ENCODE measurements at regions not wholly inside any gene's neighbourhood (a gene's known extent, or its start where the extent isn't known, plus 50 kb on each side); places are given as distances from the start of the nearest gene placed in this dataset.

- H2AFZ ChIP-seq (ENCODE audit: low read length), result no peak overlapping the region
- H3K9me2 ChIP-seq (ENCODE audit: low read depth, low read length), result no peaks in the 10 kb centered on the region
Observed at GRCh38 chr13:85536706-85537105, 262.5 kb downstream of the SLITRK6 start.

GRCh38 chr13:85535316-85536084 is 263.7 kb downstream of the SLITRK6 start:
- Histone ChIP-seq H3K9ac (ENCODE audit: low read length) (no peak overlapping the region), H3K4me3 (ENCODE audit: low read depth, low read length, poor library complexity, severe bottlenecking) (no peak overlapping the region), H3K9me2 (ENCODE audit: low read depth, low read length) (no peaks in the 10 kb centered on the region), H3K27me3 (ENCODE audit: insufficient read depth, low read length) (no peaks in the 10 kb centered on the region), H2AFZ (ENCODE audit: low read length) (no peak overlapping the region), H3K27ac (ENCODE audit: low read depth, low read length, poor library complexity, severe bottlenecking) (no peak overlapping the region), H3K36me3 (ENCODE audit: insufficient read depth, low read length) (no peaks in the 10 kb centered on the region), H3K4me1 (ENCODE audit: insufficient read depth, low read length, severe bottlenecking) (peaks cover 3% of the 10 kb centered on the region), H3F3A (ENCODE audit: insufficient read depth, low read length) (no peaks in the 10 kb centered on the region), H3K79me2 (ENCODE audit: insufficient read depth, low read length) (no peaks in the 10 kb centered on the region), H3K9me3 (ENCODE audit: low read length) (no peaks in the 10 kb centered on the region), H4K20me1 (ENCODE audit: insufficient read depth, low read length) (no peaks in the 10 kb centered on the region), H3K4me2 (ENCODE audit: low read length) (no peak overlapping the region)
- TF ChIP-seq CTCF (IDR thresholded peaks at IDR 0.05; ENCODE audit: low read length) (no peak), EZH2 (IDR thresholded peaks at IDR 0.05; ENCODE audit: borderline replicate concordance, low read length) (no peak)

More at GRCh38 chr13:85536706-85537105, 262.5 kb downstream of the SLITRK6 start:
- Histone ChIP-seq H3K4me3 (ENCODE audit: low read depth, low read length, poor library complexity, severe bottlenecking) (no peak overlapping the region), H3K27ac (ENCODE audit: low read depth, low read length, poor library complexity, severe bottlenecking) (no peak overlapping the region), H4K20me1 (ENCODE audit: insufficient read depth, low read length) (no peaks in the 10 kb centered on the region), H3K9ac (ENCODE audit: low read length) (no peak overlapping the region), H3F3A (ENCODE audit: insufficient read depth, low read length) (no peaks in the 10 kb centered on the region), H3K27me3 (ENCODE audit: insufficient read depth, low read length) (no peaks in the 10 kb centered on the region), H3K79me2 (ENCODE audit: insufficient read depth, low read length) (no peaks in the 10 kb centered on the region), H3K9me3 (ENCODE audit: low read length) (no peaks in the 10 kb centered on the region), H3K4me2 (ENCODE audit: low read length) (no peak overlapping the region), H3K36me3 (ENCODE audit: insufficient read depth, low read length) (no peaks in the 10 kb centered on the region), H3K4me1 (ENCODE audit: insufficient read depth, low read length, severe bottlenecking) (peaks cover 15% of the 10 kb centered on the region)
- no peak for TF ChIP-seq CTCF (IDR thresholded peaks at IDR 0.05; ENCODE audit: low read length)
- no peak for TF ChIP-seq EZH2 (IDR thresholded peaks at IDR 0.05; ENCODE audit: borderline replicate concordance, low read length)

- no peak for TF ChIP-seq EZH2 (IDR thresholded peaks at IDR 0.05; ENCODE audit: borderline replicate concordance, low read length)
- no peak for TF ChIP-seq CTCF (IDR thresholded peaks at IDR 0.05; ENCODE audit: low read length)
- H3K9me3 ChIP-seq (ENCODE audit: low read length), result no peaks in the 10 kb centered on the region
- no peak overlapping the region for H3K9ac ChIP-seq (ENCODE audit: low read length)
- H3K79me2 ChIP-seq (ENCODE audit: insufficient read depth, low read length), result no peaks in the 10 kb centered on the region
- H3K9me2 ChIP-seq (ENCODE audit: low read depth, low read length), result no peaks in the 10 kb centered on the region
- peaks cover 9% of the 10 kb centered on the region for H3K4me1 ChIP-seq (ENCODE audit: insufficient read depth, low read length, severe bottlenecking)
- H3F3A ChIP-seq (ENCODE audit: insufficient read depth, low read length), result no peaks in the 10 kb centered on the region
- H3K4me3 ChIP-seq (ENCODE audit: low read depth, low read length, poor library complexity, severe bottlenecking), result no peak overlapping the region
- H3K4me2 ChIP-seq (ENCODE audit: low read length), result no peak overlapping the region
- no peak overlapping the region for H2AFZ ChIP-seq (ENCODE audit: low read length)
- H3K36me3 ChIP-seq (ENCODE audit: insufficient read depth, low read length), result no peaks in the 10 kb centered on the region
- no peaks in the 10 kb centered on the region for H3K27me3 ChIP-seq (ENCODE audit: insufficient read depth, low read length)
- no peak overlapping the region for H3K27ac ChIP-seq (ENCODE audit: low read depth, low read length, poor library complexity, severe bottlenecking)
- H4K20me1 ChIP-seq (ENCODE audit: insufficient read depth, low read length), result no peaks in the 10 kb centered on the region
Observed at GRCh38 chr13:85533911-85534310, 265.3 kb downstream of the SLITRK6 start.
